GM23338 (cell line): ENCODE measurements at regions not wholly inside any gene's neighbourhood (a gene's known extent, or its start where the extent isn't known, plus 50 kb on each side); places are given as distances from the start of the nearest gene placed in this dataset.

ENCODE experiments used
- ATAC-seq: fragments of 200-7000 bp; cut with Tn5 transposase; 3 replicates; pipeline ENCODE4 v1.9.1; 2020
- DNase-seq: peaks from one replicate; pipeline ENCODE4 v3.0.0-alpha.2; 2015; ENCODE audit warnings: low spot score
- H2AFZ ChIP-seq: fragments of 200-600 bp; sonication (generic); 2 replicates; pipeline ENCODE4 v1.8.0; 2016; ENCODE audit warnings: antibody characterized with exemption, mild to moderate bottlenecking, moderate library complexity
- H3F3A ChIP-seq: fragments of 200-600 bp; sonication (generic); replicated peaks from 2 replicates; pipeline ENCODE4 v1.8.0; 2017; ENCODE audit warnings: antibody characterized with exemption, mixed run types, low read depth
- H3K27ac ChIP-seq: fragments of 200-600 bp; sonication (generic); 2 replicates; pipeline ENCODE4 v1.6.1; 2016; ENCODE audit warnings: low read depth
- H3K27me3 ChIP-seq: fragments of 200-600 bp; sonication (generic); 2 replicates; pipeline ENCODE4 v1.8.0; 2016; ENCODE audit warnings: mild to moderate bottlenecking, mixed run types, moderate library complexity; ENCODE audit not compliant: insufficient read depth
- H3K36me3 ChIP-seq: fragments of 200-600 bp; sonication (generic); 2 replicates; pipeline ENCODE4 v1.8.0; 2016; ENCODE audit warnings: mild to moderate bottlenecking; ENCODE audit not compliant: insufficient read depth
- H3K4me1 ChIP-seq: fragments of 200-600 bp; sonication (generic); 2 replicates; pipeline ENCODE4 v1.8.0; 2016; ENCODE audit warnings: mild to moderate bottlenecking, moderate library complexity; ENCODE audit not compliant: insufficient read depth
- H3K4me2 ChIP-seq: fragments of 200-600 bp; sonication (generic); 2 replicates; pipeline ENCODE4 v1.7.1; 2017; ENCODE audit warnings: mixed run types
- H3K4me3 ChIP-seq: fragments of 200-600 bp; sonication (generic); 2 replicates; pipeline ENCODE4 v1.6.1; 2016; ENCODE audit warnings: mixed run types
- H3K79me2 ChIP-seq: fragments of 200-600 bp; sonication (generic); replicated peaks from 2 replicates; pipeline ENCODE4 v1.8.0; 2017; ENCODE audit warnings: mild to moderate bottlenecking; ENCODE audit not compliant: insufficient read depth
- H3K9me2 ChIP-seq: fragments of 200-600 bp; sonication (generic); 2 replicates; pipeline ENCODE4 v1.8.0; 2017; ENCODE audit not compliant: insufficient read depth
- H4K20me1 ChIP-seq: fragments of 200-600 bp; sonication (generic); replicated peaks from 2 replicates; pipeline ENCODE4 v1.8.0; 2017; ENCODE audit warnings: mild to moderate bottlenecking; ENCODE audit not compliant: insufficient read depth
- H3K27ac Mint-ChIP-seq: 2 replicates; pipeline ENCODE4 v1.8.0; 2020; ENCODE audit warnings: inconsistent platforms, mild to moderate bottlenecking, moderate library complexity, mixed read lengths
- H3K27me3 Mint-ChIP-seq: 3 replicates; pipeline ENCODE4 v1.8.0; 2022; ENCODE audit warnings: low read depth, mild to moderate bottlenecking, moderate library complexity, mixed read lengths, inconsistent platforms; ENCODE audit not compliant: insufficient read depth, poor library complexity
- H3K36me3 Mint-ChIP-seq: 3 replicates; pipeline ENCODE4 v1.8.0; 2021; ENCODE audit warnings: low read depth, mild to moderate bottlenecking, inconsistent platforms, moderate library complexity, mixed read lengths
- H3K4me1 Mint-ChIP-seq: 3 replicates; pipeline ENCODE4 v1.8.0; 2020; ENCODE audit warnings: mild to moderate bottlenecking, inconsistent platforms, mixed read lengths
- H3K4me3 Mint-ChIP-seq: 3 replicates; pipeline ENCODE4 v1.8.0; 2021; ENCODE audit warnings: moderate library complexity, mild to moderate bottlenecking, inconsistent platforms, mixed read lengths
- H3K9me3 Mint-ChIP-seq: 3 replicates; pipeline ENCODE4 v1.8.0; 2020; ENCODE audit warnings: moderate library complexity, mild to moderate bottlenecking, inconsistent platforms, mixed read lengths
- EZH2 ChIP-seq: fragments of 200-600 bp; sonication (generic); IDR thresholded peaks from one replicate; pipeline ENCODE4 v1.8.0; 2017; ENCODE audit warnings: antibody characterized with exemption, mild to moderate bottlenecking, low read depth; ENCODE audit not compliant: unreplicated experiment
- JUNB ChIP-seq: IDR thresholded peaks from one replicate; pipeline ENCODE4 v1.6.1; 2016; ENCODE audit warnings: antibody characterized with exemption; ENCODE audit not compliant: unreplicated experiment
- NANOG ChIP-seq: IDR thresholded peaks from 2 replicates; pipeline ENCODE4 v1.6.1; 2016; ENCODE audit warnings: antibody characterized with exemption, borderline replicate concordance
- ZNF114 ChIP-seq: fragments of 250-450 bp; sonication (Bioruptor Pico); IDR thresholded peaks from 2 replicates; pipeline ENCODE4 v1.5.0; 2020; ENCODE audit warnings: mild to moderate bottlenecking, moderate library complexity
- TF ChIP-seq, protein P1 (sequence below): fragments of 250-450 bp; sonication (Bioruptor Pico); IDR thresholded peaks from 2 replicates; pipeline ENCODE4 v1.5.0; 2020; ENCODE audit warnings: mild to moderate bottlenecking, moderate library complexity
- TF ChIP-seq, protein P2 (sequence below): IDR thresholded peaks from 2 replicates; pipeline ENCODE4 v1.6.1; 2016; ENCODE audit warnings: antibody characterized with exemption
- TF ChIP-seq, protein P3 (sequence below): IDR thresholded peaks from one replicate; pipeline ENCODE4 v1.6.1; 2018; ENCODE audit warnings: antibody characterized with exemption; ENCODE audit not compliant: unreplicated experiment

DNA sequence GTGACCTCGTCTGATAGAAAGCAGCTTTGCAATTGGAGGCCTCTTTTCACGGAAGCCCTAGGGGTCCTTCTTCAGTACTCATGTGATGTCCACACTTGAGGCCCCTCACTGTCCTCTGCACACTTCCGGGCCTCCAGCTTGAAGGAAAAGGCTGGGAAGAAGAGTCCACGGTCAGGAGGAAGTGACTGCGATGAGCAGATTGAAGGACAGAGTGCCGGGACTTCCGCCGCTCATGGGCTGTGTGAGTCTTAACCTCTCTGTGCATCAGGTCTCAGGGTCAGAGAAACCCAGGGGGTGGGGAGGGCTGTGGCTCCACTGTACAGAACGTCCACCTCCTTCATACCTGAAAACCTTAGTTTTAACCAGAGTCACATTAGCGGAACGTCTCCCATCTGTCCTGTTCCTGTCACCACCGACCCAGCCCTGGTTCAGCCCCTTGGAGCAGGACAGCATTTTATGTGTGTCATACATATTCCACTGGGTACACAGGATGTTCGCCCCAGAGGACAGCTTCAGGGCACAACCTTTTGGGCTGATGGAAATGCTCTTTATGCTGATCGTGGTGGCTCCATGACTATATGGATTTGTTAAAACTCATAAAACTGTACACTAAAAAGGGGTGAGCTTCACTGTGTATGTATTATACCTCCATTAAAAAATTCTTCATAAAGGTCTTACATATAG, 51.0 kb upstream of the SORCS2 start:
- Mint-ChIP-seq H3K4me1 (peaks cover 5% of the 10 kb centered on the region; the same call in 2 of the 3 replicates), H3K4me3 (no peak overlapping the region), H3K36me3 (no peaks in the 10 kb centered on the region), H3K27me3 (peaks cover 4% of the 10 kb centered on the region), H3K9me3 (no peaks in the 10 kb centered on the region), H3K27ac (no peak overlapping the region)
- no peak for DNase-seq
- no peaks in the 10 kb centered on the region for H3K36me3 ChIP-seq
- 0 out of 2 replicates have a peak, but pooled peaks cover under 1% of the 10 kb centered on the region for H3K4me1 ChIP-seq
- H3K9me2 ChIP-seq, result no peaks in the 10 kb centered on the region
- no peak overlapping the region for H3K4me3 ChIP-seq
- no peaks in the 10 kb centered on the region for H3K27me3 ChIP-seq
- no peaks in the 10 kb centered on the region for H3F3A ChIP-seq
- no peak overlapping the region for H2AFZ ChIP-seq
- no peaks in the 10 kb centered on the region for H3K79me2 ChIP-seq
- ATAC-seq, result no peak
- H3K4me2 ChIP-seq, result no peak overlapping the region
- no peak overlapping the region for H3K27ac ChIP-seq
- TF ChIP-seq EZH2, result no peak
- no peak for TF ChIP-seq NANOG
- TF ChIP-seq, protein P1, sequence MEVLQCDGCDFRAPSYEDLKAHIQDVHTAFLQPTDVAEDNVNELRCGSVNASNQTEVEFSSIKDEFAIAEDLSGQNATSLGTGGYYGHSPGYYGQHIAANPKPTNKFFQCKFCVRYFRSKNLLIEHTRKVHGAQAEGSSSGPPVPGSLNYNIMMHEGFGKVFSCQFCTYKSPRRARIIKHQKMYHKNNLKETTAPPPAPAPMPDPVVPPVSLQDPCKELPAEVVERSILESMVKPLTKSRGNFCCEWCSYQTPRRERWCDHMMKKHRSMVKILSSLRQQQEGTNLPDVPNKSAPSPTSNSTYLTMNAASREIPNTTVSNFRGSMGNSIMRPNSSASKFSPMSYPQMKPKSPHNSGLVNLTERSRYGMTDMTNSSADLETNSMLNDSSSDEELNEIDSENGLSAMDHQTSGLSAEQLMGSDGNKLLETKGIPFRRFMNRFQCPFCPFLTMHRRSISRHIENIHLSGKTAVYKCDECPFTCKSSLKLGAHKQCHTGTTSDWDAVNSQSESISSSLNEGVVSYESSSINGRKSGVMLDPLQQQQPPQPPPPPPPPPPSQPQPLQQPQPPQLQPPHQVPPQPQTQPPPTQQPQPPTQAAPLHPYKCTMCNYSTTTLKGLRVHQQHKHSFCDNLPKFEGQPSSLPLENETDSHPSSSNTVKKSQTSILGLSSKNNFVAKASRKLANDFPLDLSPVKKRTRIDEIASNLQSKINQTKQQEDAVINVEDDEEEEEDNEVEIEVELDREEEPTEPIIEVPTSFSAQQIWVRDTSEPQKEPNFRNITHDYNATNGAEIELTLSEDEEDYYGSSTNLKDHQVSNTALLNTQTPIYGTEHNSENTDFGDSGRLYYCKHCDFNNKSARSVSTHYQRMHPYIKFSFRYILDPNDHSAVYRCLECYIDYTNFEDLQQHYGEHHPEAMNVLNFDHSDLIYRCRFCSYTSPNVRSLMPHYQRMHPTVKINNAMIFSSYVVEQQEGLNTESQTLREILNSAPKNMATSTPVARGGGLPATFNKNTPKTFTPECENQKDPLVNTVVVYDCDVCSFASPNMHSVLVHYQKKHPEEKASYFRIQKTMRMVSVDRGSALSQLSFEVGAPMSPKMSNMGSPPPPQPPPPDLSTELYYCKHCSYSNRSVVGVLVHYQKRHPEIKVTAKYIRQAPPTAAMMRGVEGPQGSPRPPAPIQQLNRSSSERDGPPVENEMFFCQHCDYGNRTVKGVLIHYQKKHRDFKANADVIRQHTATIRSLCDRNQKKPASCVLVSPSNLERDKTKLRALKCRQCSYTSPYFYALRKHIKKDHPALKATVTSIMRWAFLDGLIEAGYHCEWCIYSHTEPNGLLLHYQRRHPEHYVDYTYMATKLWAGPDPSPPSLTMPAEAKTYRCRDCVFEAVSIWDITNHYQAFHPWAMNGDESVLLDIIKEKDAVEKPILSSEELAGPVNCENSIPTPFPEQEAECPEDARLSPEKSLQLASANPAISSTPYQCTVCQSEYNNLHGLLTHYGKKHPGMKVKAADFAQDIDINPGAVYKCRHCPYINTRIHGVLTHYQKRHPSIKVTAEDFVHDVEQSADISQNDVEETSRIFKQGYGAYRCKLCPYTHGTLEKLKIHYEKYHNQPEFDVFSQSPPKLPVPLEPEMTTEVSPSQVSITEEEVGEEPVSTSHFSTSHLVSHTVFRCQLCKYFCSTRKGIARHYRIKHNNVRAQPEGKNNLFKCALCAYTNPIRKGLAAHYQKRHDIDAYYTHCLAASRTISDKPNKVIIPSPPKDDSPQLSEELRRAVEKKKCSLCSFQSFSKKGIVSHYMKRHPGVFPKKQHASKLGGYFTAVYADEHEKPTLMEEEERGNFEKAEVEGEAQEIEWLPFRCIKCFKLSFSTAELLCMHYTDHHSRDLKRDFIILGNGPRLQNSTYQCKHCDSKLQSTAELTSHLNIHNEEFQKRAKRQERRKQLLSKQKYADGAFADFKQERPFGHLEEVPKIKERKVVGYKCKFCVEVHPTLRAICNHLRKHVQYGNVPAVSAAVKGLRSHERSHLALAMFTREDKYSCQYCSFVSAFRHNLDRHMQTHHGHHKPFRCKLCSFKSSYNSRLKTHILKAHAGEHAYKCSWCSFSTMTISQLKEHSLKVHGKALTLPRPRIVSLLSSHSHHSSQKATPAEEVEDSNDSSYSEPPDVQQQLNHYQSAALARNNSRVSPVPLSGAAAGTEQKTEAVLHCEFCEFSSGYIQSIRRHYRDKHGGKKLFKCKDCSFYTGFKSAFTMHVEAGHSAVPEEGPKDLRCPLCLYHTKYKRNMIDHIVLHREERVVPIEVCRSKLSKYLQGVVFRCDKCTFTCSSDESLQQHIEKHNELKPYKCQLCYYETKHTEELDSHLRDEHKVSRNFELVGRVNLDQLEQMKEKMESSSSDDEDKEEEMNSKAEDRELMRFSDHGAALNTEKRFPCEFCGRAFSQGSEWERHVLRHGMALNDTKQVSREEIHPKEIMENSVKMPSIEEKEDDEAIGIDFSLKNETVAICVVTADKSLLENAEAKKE (CRISPR knock-in tag), result no peak
- no peak for TF ChIP-seq JUNB
- TF ChIP-seq, protein P2, sequence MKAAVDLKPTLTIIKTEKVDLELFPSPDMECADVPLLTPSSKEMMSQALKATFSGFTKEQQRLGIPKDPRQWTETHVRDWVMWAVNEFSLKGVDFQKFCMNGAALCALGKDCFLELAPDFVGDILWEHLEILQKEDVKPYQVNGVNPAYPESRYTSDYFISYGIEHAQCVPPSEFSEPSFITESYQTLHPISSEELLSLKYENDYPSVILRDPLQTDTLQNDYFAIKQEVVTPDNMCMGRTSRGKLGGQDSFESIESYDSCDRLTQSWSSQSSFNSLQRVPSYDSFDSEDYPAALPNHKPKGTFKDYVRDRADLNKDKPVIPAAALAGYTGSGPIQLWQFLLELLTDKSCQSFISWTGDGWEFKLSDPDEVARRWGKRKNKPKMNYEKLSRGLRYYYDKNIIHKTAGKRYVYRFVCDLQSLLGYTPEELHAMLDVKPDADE, result no peak
- TF ChIP-seq, protein P3, sequence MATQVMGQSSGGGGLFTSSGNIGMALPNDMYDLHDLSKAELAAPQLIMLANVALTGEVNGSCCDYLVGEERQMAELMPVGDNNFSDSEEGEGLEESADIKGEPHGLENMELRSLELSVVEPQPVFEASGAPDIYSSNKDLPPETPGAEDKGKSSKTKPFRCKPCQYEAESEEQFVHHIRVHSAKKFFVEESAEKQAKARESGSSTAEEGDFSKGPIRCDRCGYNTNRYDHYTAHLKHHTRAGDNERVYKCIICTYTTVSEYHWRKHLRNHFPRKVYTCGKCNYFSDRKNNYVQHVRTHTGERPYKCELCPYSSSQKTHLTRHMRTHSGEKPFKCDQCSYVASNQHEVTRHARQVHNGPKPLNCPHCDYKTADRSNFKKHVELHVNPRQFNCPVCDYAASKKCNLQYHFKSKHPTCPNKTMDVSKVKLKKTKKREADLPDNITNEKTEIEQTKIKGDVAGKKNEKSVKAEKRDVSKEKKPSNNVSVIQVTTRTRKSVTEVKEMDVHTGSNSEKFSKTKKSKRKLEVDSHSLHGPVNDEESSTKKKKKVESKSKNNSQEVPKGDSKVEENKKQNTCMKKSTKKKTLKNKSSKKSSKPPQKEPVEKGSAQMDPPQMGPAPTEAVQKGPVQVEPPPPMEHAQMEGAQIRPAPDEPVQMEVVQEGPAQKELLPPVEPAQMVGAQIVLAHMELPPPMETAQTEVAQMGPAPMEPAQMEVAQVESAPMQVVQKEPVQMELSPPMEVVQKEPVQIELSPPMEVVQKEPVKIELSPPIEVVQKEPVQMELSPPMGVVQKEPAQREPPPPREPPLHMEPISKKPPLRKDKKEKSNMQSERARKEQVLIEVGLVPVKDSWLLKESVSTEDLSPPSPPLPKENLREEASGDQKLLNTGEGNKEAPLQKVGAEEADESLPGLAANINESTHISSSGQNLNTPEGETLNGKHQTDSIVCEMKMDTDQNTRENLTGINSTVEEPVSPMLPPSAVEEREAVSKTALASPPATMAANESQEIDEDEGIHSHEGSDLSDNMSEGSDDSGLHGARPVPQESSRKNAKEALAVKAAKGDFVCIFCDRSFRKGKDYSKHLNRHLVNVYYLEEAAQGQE, result no peak
- TF ChIP-seq ZNF114 (CRISPR knock-in tag), result no peak
- no peaks in the 10 kb centered on the region for H4K20me1 ChIP-seq
